Naive B cell (primary cell): ENCODE measurements at regions not wholly inside any gene's neighbourhood (a gene's known extent, or its start where the extent isn't known, plus 50 kb on each side); places are given as distances from the start of the nearest gene placed in this dataset.

Experiments
- ATAC-seq, 2 donors: fragments of 150-1000 bp; cut with Tn5 transposase; 2 replicates each; pipeline ENCODE4 v1.10.0; 2021; ENCODE audit warnings: low read depth in 2 of 2, mild to moderate bottlenecking in 2 of 2, moderate library complexity in 2 of 2
- DNase-seq: peaks from one replicate; pipeline ENCODE4 v3.0.0; 2022
- H3K27ac Mint-ChIP-seq, 6 donors: one replicate each; pipeline ENCODE4 v1.8.0; 2020 to 2022; ENCODE audit warnings: mild to moderate bottlenecking in 6 of 6, mixed read lengths in 6 of 6, moderate library complexity in 5 of 6, inconsistent platforms in 2 of 6
- H3K27me3 Mint-ChIP-seq, 3 donors: one replicate each; pipeline ENCODE4 v1.8.0; 2021 to 2022; ENCODE audit warnings: mixed read lengths in 3 of 3, mild to moderate bottlenecking in 1 of 3
- H3K36me3 Mint-ChIP-seq, 2 donors: one replicate each; pipeline ENCODE4 v1.8.0; 2020 to 2022; ENCODE audit warnings: mixed read lengths in 2 of 2, inconsistent platforms in 1 of 2, mild to moderate bottlenecking in 1 of 2
- H3K4me1 Mint-ChIP-seq, 3 donors: one replicate each; pipeline ENCODE4 v1.8.0; 2020 to 2022; ENCODE audit warnings: mixed read lengths in 3 of 3, inconsistent platforms in 1 of 3, mild to moderate bottlenecking in 1 of 3, moderate library complexity in 1 of 3
- H3K4me3 Mint-ChIP-seq, 8 donors: one replicate each; pipeline ENCODE4 v1.8.0; 2020 to 2022; ENCODE audit warnings: mild to moderate bottlenecking in 8 of 8, mixed read lengths in 8 of 8, moderate library complexity in 8 of 8, inconsistent platforms in 2 of 8
- H3K9me3 Mint-ChIP-seq, 7 donors: one replicate each; pipeline ENCODE4 v1.8.0; 2020 to 2022; ENCODE audit warnings: mixed read lengths in 7 of 7, mild to moderate bottlenecking in 5 of 7, inconsistent platforms in 2 of 7, moderate library complexity in 1 of 7

GRCh38 chr2:120802158-120802557 lies 66.5 kb downstream of the GLI2 start:
- ATAC-seq (no peak), DNase-seq (no peak)
- Mint-ChIP-seq H3K36me3 (no peaks in the 10 kb centered on the region), H3K27me3 (peaks cover 0 to 3% (median 0%) of the 10 kb centered on the region in 3 donors), H3K4me1 (no peaks in the 10 kb centered on the region), H3K27ac (no peak overlapping the region), H3K9me3 (no peaks in the 10 kb centered on the region), H3K4me3 (no peak overlapping the region)

GRCh38 chr2:120802867-120803484 lies 67.3 kb downstream of the GLI2 start:
- Mint-ChIP-seq H3K27me3 (peaks cover 0 to 3% (median 0%) of the 10 kb centered on the region in 3 donors), H3K36me3 (no peaks in the 10 kb centered on the region), H3K27ac (peak overlapping the region in 1 of 6 donors; percentile 46), H3K4me3 (no peak overlapping the region), H3K9me3 (no peaks in the 10 kb centered on the region), H3K4me1 (no peaks in the 10 kb centered on the region)
- ATAC-seq = no peak
- DNase-seq = no peak

GRCh38 chr2:120803764-120804335 lies 68.2 kb downstream of the GLI2 start:
- Mint-ChIP-seq H3K27me3 (peaks cover 0 to 3% (median 0%) of the 10 kb centered on the region in 3 donors), H3K36me3 (no peaks in the 10 kb centered on the region), H3K4me1 (no peaks in the 10 kb centered on the region), H3K4me3 (no peak overlapping the region), H3K27ac (no peak overlapping the region), H3K9me3 (no peaks in the 10 kb centered on the region)
- no peak for ATAC-seq
- no peak for DNase-seq

- Mint-ChIP-seq H3K27me3 (peaks cover 0 to 3% (median 0%) of the 10 kb centered on the region in 3 donors), H3K4me1 (no peaks in the 10 kb centered on the region), H3K9me3 (no peaks in the 10 kb centered on the region), H3K4me3 (no peak overlapping the region), H3K36me3 (no peaks in the 10 kb centered on the region), H3K27ac (no peak overlapping the region)
- no peak for ATAC-seq
- no peak for DNase-seq
Measured at GRCh38 chr2:120804459-120804858, 68.8 kb downstream of the GLI2 start.

GRCh38 chr2:120805011-120805410 lies 69.3 kb downstream of the GLI2 start:
- Mint-ChIP-seq H3K4me1 (no peaks in the 10 kb centered on the region), H3K27me3 (peaks cover 0 to 3% (median 0%) of the 10 kb centered on the region in 3 donors), H3K36me3 (no peaks in the 10 kb centered on the region), H3K9me3 (no peaks in the 10 kb centered on the region), H3K27ac (no peak overlapping the region), H3K4me3 (no peak overlapping the region)
- DNase-seq (no peak), ATAC-seq (no peak)

- no peak for DNase-seq
- H3K27me3 Mint-ChIP-seq = peaks cover 0 to 3% (median 0%) of the 10 kb centered on the region in 3 donors
- H3K27ac Mint-ChIP-seq = no peak overlapping the region
- H3K9me3 Mint-ChIP-seq = no peaks in the 10 kb centered on the region
- ATAC-seq = no peak
- no peaks in the 10 kb centered on the region for H3K36me3 Mint-ChIP-seq
- no peak overlapping the region for H3K4me3 Mint-ChIP-seq
- H3K4me1 Mint-ChIP-seq = no peaks in the 10 kb centered on the region
Measured at GRCh38 chr2:120805602-120806001, 69.9 kb downstream of the GLI2 start.

- Mint-ChIP-seq H3K36me3 (no peaks in the 10 kb centered on the region), H3K4me1 (no peaks in the 10 kb centered on the region), H3K27me3 (peaks cover 0 to 3% (median 0%) of the 10 kb centered on the region in 3 donors), H3K4me3 (no peak overlapping the region), H3K9me3 (peaks cover 0 to 1% (median 0%) of the 10 kb centered on the region in 7 donors), H3K27ac (no peak overlapping the region)
- ATAC-seq (no peak), DNase-seq (no peak)
Measured at GRCh38 chr2:120807751-120808150, 72.1 kb downstream of the GLI2 start.

GRCh38 chr2:120809151-120809550 lies 73.5 kb downstream of the GLI2 start:
- no peaks in the 10 kb centered on the region for H3K4me1 Mint-ChIP-seq

DNA sequence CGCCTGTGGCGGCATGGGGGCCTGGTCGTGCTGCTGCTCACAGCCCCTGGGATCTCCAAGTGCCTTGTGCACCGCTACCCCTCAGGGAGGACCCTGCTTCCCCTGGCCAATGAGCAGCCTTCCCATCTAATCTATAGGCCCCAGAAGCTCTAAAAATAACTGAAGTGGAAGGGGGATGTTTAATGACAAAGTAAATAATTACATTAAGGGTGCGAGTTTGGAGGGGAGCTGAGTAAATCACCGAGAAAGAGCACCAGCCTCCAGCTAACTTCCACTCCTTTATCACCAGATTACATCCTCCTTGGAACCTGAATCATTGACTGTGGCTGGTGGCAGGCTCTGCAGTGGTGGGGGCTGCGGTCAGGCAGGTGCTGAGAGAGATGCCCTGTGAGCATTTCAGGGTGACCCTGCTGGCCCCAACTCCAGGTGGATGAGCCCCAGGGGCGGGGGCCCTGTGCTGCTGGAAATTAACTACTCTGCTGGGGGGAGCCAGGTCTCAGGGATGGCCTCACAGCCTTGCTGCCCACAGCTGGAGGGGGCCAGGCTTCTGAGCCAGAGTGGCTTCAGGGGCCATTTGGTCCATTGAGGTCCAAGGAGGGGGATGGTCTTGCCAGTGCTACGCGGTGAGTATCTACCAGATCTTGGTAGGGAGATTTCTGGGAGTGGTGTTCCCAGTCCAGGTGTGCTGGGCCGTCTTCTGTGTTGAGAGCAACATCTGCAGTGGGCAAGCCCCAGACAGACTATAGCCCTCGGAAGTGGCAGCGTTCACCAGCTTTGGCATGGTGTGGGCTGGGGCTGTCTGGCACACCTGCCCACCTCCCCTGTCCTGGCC lies 74.2 kb downstream of the GLI2 start:
- H3K9me3 Mint-ChIP-seq = peaks cover 0 to 1% (median 0%) of the 10 kb centered on the region in 7 donors
- no peak for DNase-seq
- ATAC-seq = no peak
- H3K27me3 Mint-ChIP-seq = peaks cover 0 to 3% (median 0%) of the 10 kb centered on the region in 3 donors
- H3K4me1 Mint-ChIP-seq = no peaks in the 10 kb centered on the region
- H3K4me3 Mint-ChIP-seq = no peak overlapping the region
- H3K27ac Mint-ChIP-seq = no peak overlapping the region
- no peaks in the 10 kb centered on the region for H3K36me3 Mint-ChIP-seq

More at GRCh38 chr2:120809151-120809550, 73.5 kb downstream of the GLI2 start:
- DNase-seq (no peak), ATAC-seq (no peak)
- H3K4me3 Mint-ChIP-seq = no peak overlapping the region
- H3K27ac Mint-ChIP-seq = peak overlapping the region in 1 of 6 donors; percentile 5
- peaks cover 0 to 3% (median 0%) of the 10 kb centered on the region in 3 donors for H3K27me3 Mint-ChIP-seq
- H3K36me3 Mint-ChIP-seq = no peaks in the 10 kb centered on the region
- H3K9me3 Mint-ChIP-seq = peaks cover 0 to 1% (median 0%) of the 10 kb centered on the region in 7 donors

DNA sequence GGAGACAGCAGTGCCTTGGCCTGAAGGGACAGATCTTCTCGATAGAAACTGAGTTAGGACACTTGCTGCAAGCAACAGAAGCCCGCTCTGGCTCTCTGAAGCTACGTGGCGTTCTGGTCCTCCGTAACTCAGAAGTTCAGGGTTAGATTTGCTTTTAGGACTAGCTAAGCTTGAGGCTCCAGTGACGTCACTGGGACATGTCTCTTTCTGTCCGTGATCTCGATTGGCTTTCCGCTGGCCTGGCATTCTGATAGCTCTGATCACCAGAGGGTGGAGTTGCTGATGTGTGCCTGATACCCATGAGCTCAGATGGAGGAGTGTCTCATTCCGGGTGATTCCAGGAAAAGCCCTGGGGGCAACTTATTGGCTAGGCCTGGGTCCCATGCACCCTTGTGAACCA lies 75.0 kb downstream of the GLI2 start:
- Mint-ChIP-seq H3K4me1 (no peaks in the 10 kb centered on the region), H3K27ac (no peak overlapping the region), H3K4me3 (no peak overlapping the region), H3K9me3 (peaks cover 0 to 1% (median 0%) of the 10 kb centered on the region in 7 donors), H3K27me3 (peaks cover 0 to 3% (median 0%) of the 10 kb centered on the region in 3 donors), H3K36me3 (no peaks in the 10 kb centered on the region)
- ATAC-seq (no peak), DNase-seq (no peak)

- Mint-ChIP-seq H3K27me3 (no peaks in the 10 kb centered on the region), H3K9me3 (peaks cover 0 to 1% (median 0%) of the 10 kb centered on the region in 7 donors), H3K4me1 (no peaks in the 10 kb centered on the region), H3K27ac (no peak overlapping the region), H3K4me3 (no peak overlapping the region), H3K36me3 (no peaks in the 10 kb centered on the region)
- ATAC-seq (no peak), DNase-seq (no peak)
Measured at GRCh38 chr2:120812866-120813265, 77.2 kb downstream of the GLI2 start.

- Mint-ChIP-seq H3K27ac (no peak overlapping the region), H3K27me3 (no peaks in the 10 kb centered on the region), H3K4me1 (no peaks in the 10 kb centered on the region), H3K4me3 (no peak overlapping the region), H3K36me3 (no peaks in the 10 kb centered on the region), H3K9me3 (peaks cover 0 to 1% (median 0%) of the 10 kb centered on the region in 7 donors)
- ATAC-seq (no peak), DNase-seq (no peak)
Measured at GRCh38 chr2:120814352-120814751, 78.7 kb downstream of the GLI2 start.

- Mint-ChIP-seq H3K9me3 (peaks cover 0 to 1% (median 0%) of the 10 kb centered on the region in 7 donors), H3K4me1 (no peaks in the 10 kb centered on the region), H3K27me3 (no peaks in the 10 kb centered on the region), H3K36me3 (no peaks in the 10 kb centered on the region), H3K4me3 (no peak overlapping the region), H3K27ac (no peak overlapping the region)
- ATAC-seq = no peak
- DNase-seq = no peak
Measured at GRCh38 chr2:120815292-120815691, 79.6 kb downstream of the GLI2 start.
